ENCODE measurements at regions not wholly inside any gene's neighbourhood (a gene's known extent, or its start where the extent isn't known, plus 50 kb on each side); places are given as distances from the start of the nearest gene placed in this dataset.

DNA sequence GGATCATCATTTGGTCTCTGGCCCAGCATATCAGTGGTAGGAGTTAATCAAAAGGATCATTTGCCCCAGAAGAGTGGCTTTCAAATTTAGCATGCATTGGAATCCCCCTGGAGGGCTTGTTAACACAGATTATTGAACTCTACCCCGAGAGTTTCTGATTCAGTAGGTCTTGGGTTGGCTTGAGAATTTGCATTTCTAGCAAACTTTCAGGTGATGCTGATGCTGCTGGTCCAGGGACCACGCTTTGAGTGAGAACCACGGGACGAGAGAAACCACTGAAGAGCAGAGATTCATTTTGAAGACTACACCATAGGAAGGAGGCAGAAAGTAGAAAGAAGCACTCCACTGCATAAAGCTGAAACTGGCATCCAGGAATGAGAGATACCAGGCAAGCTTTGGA lies 81.3 kb upstream of the DUSP10 start:
- POLR2A ChIA-PET (ENCODE audit: unreplicated experiment): no interaction called here
- no peak for DNase-seq
- Histone ChIP-seq H3K4me3 (no peak overlapping the region), H3K4me2 (peak overlapping the region; percentile 2; the same call in 1 of the 2 replicates), H4K20me1 (ENCODE audit: insufficient read depth) (no peaks in the 10 kb centered on the region), H3K79me2 (ENCODE audit: low read depth) (no peaks in the 10 kb centered on the region), H2AFZ (no peak overlapping the region), H3K27me3 (ENCODE audit: insufficient read depth, low read depth) (no peaks in the 10 kb centered on the region), H3K4me1 (replicated peaks; ENCODE audit: insufficient read depth) (peaks cover 28% of the 10 kb centered on the region), H3K9me2 (ENCODE audit: insufficient read depth) (no peaks in the 10 kb centered on the region), H3K9me3 (ENCODE audit: insufficient read depth, low read depth) (no peaks in the 10 kb centered on the region; the same call in 1 of the 2 replicates), H3F3A (ENCODE audit: insufficient read depth, low read depth) (peaks cover 17% of the 10 kb centered on the region), H3K27ac (no peak overlapping the region), H3K36me3 (ENCODE audit: low read depth) (no peaks in the 10 kb centered on the region)
- no TSS peak for BruUV-seq (replicated peaks)
- CTCF ChIA-PET: no interaction called here
- intact Hi-C loops (cut with micrococcal nuclease; ENCODE audit: unreplicated experiment): loop anchor here (10.0 kb wide), 1 partner anchor 632 kb away; no protein-coding TSS in a partner anchor
- no peak for TF ChIP-seq EZH2 (IDR thresholded peaks at IDR 0.05; ENCODE audit: low read depth)
- TF ChIP-seq, protein P1, sequence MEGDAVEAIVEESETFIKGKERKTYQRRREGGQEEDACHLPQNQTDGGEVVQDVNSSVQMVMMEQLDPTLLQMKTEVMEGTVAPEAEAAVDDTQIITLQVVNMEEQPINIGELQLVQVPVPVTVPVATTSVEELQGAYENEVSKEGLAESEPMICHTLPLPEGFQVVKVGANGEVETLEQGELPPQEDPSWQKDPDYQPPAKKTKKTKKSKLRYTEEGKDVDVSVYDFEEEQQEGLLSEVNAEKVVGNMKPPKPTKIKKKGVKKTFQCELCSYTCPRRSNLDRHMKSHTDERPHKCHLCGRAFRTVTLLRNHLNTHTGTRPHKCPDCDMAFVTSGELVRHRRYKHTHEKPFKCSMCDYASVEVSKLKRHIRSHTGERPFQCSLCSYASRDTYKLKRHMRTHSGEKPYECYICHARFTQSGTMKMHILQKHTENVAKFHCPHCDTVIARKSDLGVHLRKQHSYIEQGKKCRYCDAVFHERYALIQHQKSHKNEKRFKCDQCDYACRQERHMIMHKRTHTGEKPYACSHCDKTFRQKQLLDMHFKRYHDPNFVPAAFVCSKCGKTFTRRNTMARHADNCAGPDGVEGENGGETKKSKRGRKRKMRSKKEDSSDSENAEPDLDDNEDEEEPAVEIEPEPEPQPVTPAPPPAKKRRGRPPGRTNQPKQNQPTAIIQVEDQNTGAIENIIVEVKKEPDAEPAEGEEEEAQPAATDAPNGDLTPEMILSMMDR (conservative IDR thresholded peaks at IDR 0.05): no peak

DNA sequence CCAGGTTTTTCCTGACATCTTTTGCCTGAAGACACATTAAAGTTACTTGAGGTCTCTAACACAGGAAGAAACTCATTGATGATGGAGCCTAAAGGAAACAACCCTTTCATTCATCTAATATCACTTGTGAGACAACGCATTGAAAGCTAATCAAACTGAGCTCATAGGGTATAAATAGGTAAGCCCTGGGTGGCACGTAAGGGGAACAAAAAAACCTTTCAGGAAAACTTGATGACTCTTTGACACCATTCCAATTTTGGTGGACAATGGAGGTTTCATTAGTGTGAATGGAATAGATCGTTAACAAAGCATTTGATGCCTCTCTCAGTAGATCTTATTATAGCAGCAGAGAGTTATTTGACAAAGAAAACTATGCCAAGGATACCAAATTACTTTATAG lies 80.7 kb upstream of the DUSP10 start:
- peaks cover 28% of the 10 kb centered on the region for H3K4me1 ChIP-seq (replicated peaks; ENCODE audit: insufficient read depth)
- H3K79me2 ChIP-seq (ENCODE audit: low read depth): no peaks in the 10 kb centered on the region
- intact Hi-C loops (cut with micrococcal nuclease; ENCODE audit: unreplicated experiment): loop anchor here (10.0 kb wide), 1 partner anchor 632 kb away; no protein-coding TSS in a partner anchor
- no peak overlapping the region for H3K27ac ChIP-seq
- ChIA-PET CTCF (no interaction called here), POLR2A (ENCODE audit: unreplicated experiment) (no interaction called here)
- no peak overlapping the region for H2AFZ ChIP-seq
- no peak overlapping the region for H3K4me3 ChIP-seq
- no peaks in the 10 kb centered on the region for H4K20me1 ChIP-seq (ENCODE audit: insufficient read depth)
- no peak for TF ChIP-seq EZH2 (IDR thresholded peaks at IDR 0.05; ENCODE audit: low read depth)
- TF ChIP-seq, protein P1 (conservative IDR thresholded peaks at IDR 0.05): no peak
- DNase-seq: no peak
- no TSS peak for BruUV-seq (replicated peaks)
- H3K4me2 ChIP-seq: no peak overlapping the region
- H3F3A ChIP-seq (ENCODE audit: insufficient read depth, low read depth): peaks cover 17% of the 10 kb centered on the region
- H3K9me2 ChIP-seq (ENCODE audit: insufficient read depth): no peaks in the 10 kb centered on the region
- no peaks in the 10 kb centered on the region for H3K27me3 ChIP-seq (ENCODE audit: insufficient read depth, low read depth)
- H3K9me3 ChIP-seq (ENCODE audit: insufficient read depth, low read depth): no peaks in the 10 kb centered on the region; the same call in 1 of the 2 replicates
- no peaks in the 10 kb centered on the region for H3K36me3 ChIP-seq (ENCODE audit: low read depth)

- ChIA-PET POLR2A (ENCODE audit: unreplicated experiment) (no interaction called here), CTCF (no interaction called here)
- Histone ChIP-seq H3K27me3 (ENCODE audit: insufficient read depth, low read depth) (no peaks in the 10 kb centered on the region), H3K4me1 (replicated peaks; ENCODE audit: insufficient read depth) (peaks cover 43% of the 10 kb centered on the region), H4K20me1 (ENCODE audit: insufficient read depth) (no peaks in the 10 kb centered on the region), H3K27ac (peak overlapping the region; percentile 52), H2AFZ (no peak overlapping the region), H3K79me2 (ENCODE audit: low read depth) (no peaks in the 10 kb centered on the region), H3K9me3 (ENCODE audit: insufficient read depth, low read depth) (0 out of 2 replicates have a peak, but pooled peaks cover 4% of the 10 kb centered on the region), H3F3A (ENCODE audit: insufficient read depth, low read depth) (peaks cover 21% of the 10 kb centered on the region; the same call in 1 of the 2 replicates), H3K9me2 (ENCODE audit: insufficient read depth) (no peaks in the 10 kb centered on the region), H3K4me2 (0 out of 2 replicates have a peak overlapping the region, but pooled peaks have one; percentile 15), H3K36me3 (ENCODE audit: low read depth) (no peaks in the 10 kb centered on the region), H3K4me3 (no peak overlapping the region)
- peak in 1 of 2 experiments; percentile 83 for DNase-seq
- TF ChIP-seq EZH2 (IDR thresholded peaks at IDR 0.05; ENCODE audit: low read depth): no peak
- TF ChIP-seq, protein P1 (conservative IDR thresholded peaks at IDR 0.05): no peak
- no TSS peak for BruUV-seq (replicated peaks)
- intact Hi-C loops (cut with micrococcal nuclease; ENCODE audit: unreplicated experiment): no loop called here
Measured at GRCh38 chr1:221816899-221817298, 75.0 kb upstream of the DUSP10 start.

Data from PC-9 (cell line).